ENCODE measurements at regions not wholly inside any gene's neighbourhood (a gene's known extent, or its start where the extent isn't known, plus 50 kb on each side); places are given as distances from the start of the nearest gene placed in this dataset.
"Not testable (repeated sequence)": the region's sequence is repeated elsewhere in the genome, so short reads cannot be mapped to it uniquely, and the experiment has no call there.

DNA sequence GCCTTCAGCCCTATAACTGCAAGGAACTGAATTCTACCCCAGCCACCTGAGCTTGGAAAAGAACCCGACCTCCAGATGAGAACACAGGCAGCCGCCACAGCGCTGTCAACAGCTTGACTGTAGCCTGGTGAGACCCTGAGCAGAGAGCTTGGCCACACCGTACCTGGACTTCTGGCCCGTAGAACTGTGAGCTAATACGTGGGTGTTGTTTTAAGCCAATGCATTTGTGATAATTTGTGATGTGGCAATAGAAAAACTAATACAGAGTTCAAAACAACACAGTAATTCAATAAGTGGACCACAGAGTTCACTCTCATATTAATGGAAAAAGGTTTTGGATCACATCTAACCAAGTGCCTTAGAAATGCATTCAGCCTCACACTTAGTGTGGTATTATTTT is 96.6 kb upstream of the TBL1X start:
- no peak for ATAC-seq (ENCODE audit: low FRiP score)
- no peak for DNase-seq (ENCODE audit: low spot score)

GRCh38 chrX:9369802-9370291 is 95.0 kb upstream of the TBL1X start:
- ATAC-seq (ENCODE audit: low FRiP score) = no peak
- TF ChIP-seq, protein P1, sequence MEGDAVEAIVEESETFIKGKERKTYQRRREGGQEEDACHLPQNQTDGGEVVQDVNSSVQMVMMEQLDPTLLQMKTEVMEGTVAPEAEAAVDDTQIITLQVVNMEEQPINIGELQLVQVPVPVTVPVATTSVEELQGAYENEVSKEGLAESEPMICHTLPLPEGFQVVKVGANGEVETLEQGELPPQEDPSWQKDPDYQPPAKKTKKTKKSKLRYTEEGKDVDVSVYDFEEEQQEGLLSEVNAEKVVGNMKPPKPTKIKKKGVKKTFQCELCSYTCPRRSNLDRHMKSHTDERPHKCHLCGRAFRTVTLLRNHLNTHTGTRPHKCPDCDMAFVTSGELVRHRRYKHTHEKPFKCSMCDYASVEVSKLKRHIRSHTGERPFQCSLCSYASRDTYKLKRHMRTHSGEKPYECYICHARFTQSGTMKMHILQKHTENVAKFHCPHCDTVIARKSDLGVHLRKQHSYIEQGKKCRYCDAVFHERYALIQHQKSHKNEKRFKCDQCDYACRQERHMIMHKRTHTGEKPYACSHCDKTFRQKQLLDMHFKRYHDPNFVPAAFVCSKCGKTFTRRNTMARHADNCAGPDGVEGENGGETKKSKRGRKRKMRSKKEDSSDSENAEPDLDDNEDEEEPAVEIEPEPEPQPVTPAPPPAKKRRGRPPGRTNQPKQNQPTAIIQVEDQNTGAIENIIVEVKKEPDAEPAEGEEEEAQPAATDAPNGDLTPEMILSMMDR (IDR thresholded peaks at IDR 0.05) = no peak
- no peak for DNase-seq (ENCODE audit: low spot score)

More for the DNA sequence above, 96.6 kb upstream of the TBL1X start:
- TF ChIP-seq, protein P1 (IDR thresholded peaks at IDR 0.05) = no peak

- ATAC-seq (ENCODE audit: low FRiP score) (no peak), DNase-seq (ENCODE audit: low spot score) (no peak)
- TF ChIP-seq, protein P1 (IDR thresholded peaks at IDR 0.05) = no peak
These were observed 94.0 kb upstream of the TBL1X start for GRCh38 chrX:9370893-9371292.

DNA sequence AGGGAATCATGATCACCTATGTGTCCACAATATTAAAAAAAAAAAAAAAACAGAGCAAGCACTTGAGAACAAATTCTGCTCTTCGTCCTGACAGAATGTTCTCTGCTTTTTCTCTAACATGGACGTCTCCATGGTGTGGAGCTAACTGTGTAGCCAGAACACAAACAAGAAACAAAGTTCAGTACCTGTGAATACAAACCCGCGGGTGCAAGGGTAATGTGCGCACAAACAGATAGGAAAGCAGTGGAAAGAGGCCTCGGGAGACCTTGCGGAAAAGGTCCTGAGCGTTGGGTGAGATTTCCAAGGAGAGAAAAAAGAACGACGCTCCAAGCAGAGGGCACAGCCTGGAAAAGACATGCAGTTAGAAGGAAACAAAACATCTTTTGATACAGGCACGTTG is 92.0 kb upstream of the TBL1X start:
- DNase-seq (ENCODE audit: low spot score) (no peak), ATAC-seq (ENCODE audit: low FRiP score) (no peak)
- TF ChIP-seq, protein P1 (IDR thresholded peaks at IDR 0.05) = no peak

DNA sequence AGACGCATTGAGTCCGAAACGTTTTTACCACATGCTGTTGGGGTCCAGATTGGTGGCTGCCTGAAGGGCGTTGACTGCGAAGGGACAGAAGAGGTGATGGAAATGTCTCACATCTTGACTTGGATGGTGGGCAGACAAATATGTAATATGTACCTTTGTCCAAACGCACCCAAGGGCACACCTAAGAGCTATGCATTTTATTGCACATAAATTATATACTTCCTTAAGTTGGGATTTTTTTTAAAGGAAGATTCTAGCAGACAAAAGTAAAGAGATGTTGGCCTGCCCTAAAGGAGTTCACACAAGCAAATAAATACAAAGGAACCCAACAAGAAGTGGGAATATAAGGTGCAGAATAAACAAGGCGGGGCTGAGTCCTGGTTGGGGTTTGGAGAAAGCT is 91.1 kb upstream of the TBL1X start:
- TF ChIP-seq, protein P1 (IDR thresholded peaks at IDR 0.05) = no peak
- DNase-seq (ENCODE audit: low spot score) = no peak
- ATAC-seq (ENCODE audit: low FRiP score) = no peak

- ATAC-seq (ENCODE audit: low FRiP score) = no peak
- TF ChIP-seq, protein P1 (IDR thresholded peaks at IDR 0.05) = no peak
These were observed 90.3 kb upstream of the TBL1X start for GRCh38 chrX:9374555-9374954.

GRCh38 chrX:9376111-9376510 is 88.7 kb upstream of the TBL1X start:
- TF ChIP-seq, protein P1 (IDR thresholded peaks at IDR 0.05) = no peak
- DNase-seq (ENCODE audit: low spot score) = no peak
- no peak for ATAC-seq (ENCODE audit: low FRiP score)

More at GRCh38 chrX:9374555-9374954, 90.3 kb upstream of the TBL1X start:
- no peak for DNase-seq (ENCODE audit: low spot score)

DNA sequence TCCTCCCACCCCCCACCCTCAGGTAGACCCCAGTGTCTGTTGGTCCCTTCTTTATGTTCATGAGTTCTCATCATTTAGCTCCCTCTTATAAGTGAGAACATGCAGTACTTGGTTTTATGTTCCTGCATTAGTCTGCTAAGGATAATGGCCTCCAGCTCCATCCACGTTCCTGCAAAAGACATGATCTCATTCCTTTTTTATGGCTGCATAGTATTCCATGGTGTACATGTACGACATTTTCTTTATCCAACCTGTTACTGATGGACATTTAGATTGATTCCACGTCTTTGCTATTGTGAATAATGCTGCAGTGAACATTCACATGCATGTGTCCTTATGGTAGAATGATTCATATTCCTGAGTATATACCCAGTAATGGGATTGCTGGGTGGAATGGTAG is 87.6 kb upstream of the TBL1X start:
- not testable (repeated sequence) for ATAC-seq (ENCODE audit: low FRiP score); DNase-seq (ENCODE audit: low spot score)
